A549 (cell line): ENCODE measurements at regions not wholly inside any gene's neighbourhood (a gene's known extent, or its start where the extent isn't known, plus 50 kb on each side); places are given as distances from the start of the nearest gene placed in this dataset.

ENCODE experiments used
- EP300 ChIP-seq, 2 experiments: fragments of >200 bp; sonication (Bioruptor Twin); formaldehyde crosslinking; IDR thresholded peaks; 2 replicates in 1 of 2; 3 replicates in 1 of 2; pipeline ENCODE4 v1.6.1; 2016 to 2017
- HMGXB4 ChIP-seq: fragments of 250-450 bp; sonication (Bioruptor Pico); IDR thresholded peaks from 2 replicates; pipeline ENCODE4 v1.5.0; 2021; ENCODE audit warnings: mild to moderate bottlenecking, moderate library complexity, borderline replicate concordance
- HOXA7 ChIP-seq: fragments of 250-450 bp; sonication (Bioruptor Pico); IDR thresholded peaks from 2 replicates; pipeline ENCODE4 v1.5.0; 2020; ENCODE audit warnings: mild to moderate bottlenecking, moderate library complexity
- JUN ChIP-seq, 2 experiments: fragments of >200 bp; sonication (Bioruptor Twin); formaldehyde crosslinking; IDR thresholded peaks; 2 replicates in 1 of 2; 3 replicates in 1 of 2; pipeline ENCODE4 v1.6.1; 2016 to 2017
- JUNB ChIP-seq: fragments of >200 bp; sonication (Bioruptor Twin); formaldehyde crosslinking; IDR thresholded peaks from 2 replicates; pipeline ENCODE4 v1.6.1; 2016
- POLR2A ChIP-seq: IDR thresholded peaks from 2 replicates; pipeline ENCODE4 v1.6.1; 2012; ENCODE audit warnings: mild to moderate bottlenecking, low read length
- POLR2AphosphoS2 ChIP-seq: conservative IDR thresholded peaks from 2 replicates; pipeline ENCODE4 v1.6.1; 2012; ENCODE audit warnings: low read length, improper control_type of control experiment, inconsistent platforms
- RAD21 ChIP-seq, 2 experiments: fragments of >200 bp in 1 of 2; sonication (Bioruptor Twin) in 1 of 2; formaldehyde crosslinking in 1 of 2; IDR thresholded peaks in 1 of 2; conservative IDR thresholded peaks in 1 of 2; 2 replicates in 1 of 2; 3 replicates in 1 of 2; pipeline ENCODE4 v1.6.1; 2012 to 2018; ENCODE audit warnings: inconsistent platforms in 1 of 2
- SREBF2 ChIP-seq: fragments of 450-650 bp; IDR thresholded peaks from 2 replicates; pipeline ENCODE4 v1.6.1; 2014; ENCODE audit warnings: mild to moderate bottlenecking, moderate library complexity
- ZC3H11A ChIP-seq: fragments of 450-650 bp; IDR thresholded peaks from 2 replicates; pipeline ENCODE4 v1.6.1; 2014; ENCODE audit warnings: antibody characterized with exemption, mild to moderate bottlenecking
- TF ChIP-seq, protein P1 (sequence below): fragments of >200 bp; sonication (Bioruptor Twin); formaldehyde crosslinking; IDR thresholded peaks from 3 replicates; pipeline ENCODE4 v1.5.1; 2016

DNA sequence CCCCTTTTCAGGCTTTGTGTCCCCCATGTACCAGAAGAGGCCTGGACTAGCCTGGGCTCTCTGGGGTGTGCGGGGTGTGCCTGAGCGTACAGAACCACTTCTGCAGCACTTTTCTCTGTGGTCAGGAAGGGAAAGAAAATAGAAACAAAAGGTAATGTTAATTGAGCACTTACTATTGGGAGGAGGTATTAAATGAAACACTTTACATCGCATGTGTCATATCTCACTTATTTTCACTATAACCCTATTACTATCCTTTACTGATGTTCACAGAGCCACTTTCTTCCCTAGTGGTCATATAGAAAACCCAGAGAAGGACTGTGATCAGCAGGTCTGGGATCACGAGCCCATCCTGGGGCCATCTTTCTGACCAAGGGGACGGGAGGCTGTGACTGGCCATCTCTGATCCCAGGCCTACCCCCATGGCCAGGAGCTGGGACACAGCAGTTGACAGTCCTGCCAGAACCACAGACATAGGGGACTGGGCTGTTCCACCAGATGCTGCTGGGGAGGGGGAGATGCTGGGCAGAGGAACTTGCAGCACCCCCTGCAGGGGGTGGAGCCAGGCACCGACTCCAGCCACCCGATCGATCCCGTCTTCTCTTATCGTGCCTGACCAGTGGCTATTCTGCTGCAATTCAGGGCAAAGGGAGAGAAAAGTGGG lies 107.6 kb downstream of the VEGFA start:
- TF ChIP-seq, protein P1, sequence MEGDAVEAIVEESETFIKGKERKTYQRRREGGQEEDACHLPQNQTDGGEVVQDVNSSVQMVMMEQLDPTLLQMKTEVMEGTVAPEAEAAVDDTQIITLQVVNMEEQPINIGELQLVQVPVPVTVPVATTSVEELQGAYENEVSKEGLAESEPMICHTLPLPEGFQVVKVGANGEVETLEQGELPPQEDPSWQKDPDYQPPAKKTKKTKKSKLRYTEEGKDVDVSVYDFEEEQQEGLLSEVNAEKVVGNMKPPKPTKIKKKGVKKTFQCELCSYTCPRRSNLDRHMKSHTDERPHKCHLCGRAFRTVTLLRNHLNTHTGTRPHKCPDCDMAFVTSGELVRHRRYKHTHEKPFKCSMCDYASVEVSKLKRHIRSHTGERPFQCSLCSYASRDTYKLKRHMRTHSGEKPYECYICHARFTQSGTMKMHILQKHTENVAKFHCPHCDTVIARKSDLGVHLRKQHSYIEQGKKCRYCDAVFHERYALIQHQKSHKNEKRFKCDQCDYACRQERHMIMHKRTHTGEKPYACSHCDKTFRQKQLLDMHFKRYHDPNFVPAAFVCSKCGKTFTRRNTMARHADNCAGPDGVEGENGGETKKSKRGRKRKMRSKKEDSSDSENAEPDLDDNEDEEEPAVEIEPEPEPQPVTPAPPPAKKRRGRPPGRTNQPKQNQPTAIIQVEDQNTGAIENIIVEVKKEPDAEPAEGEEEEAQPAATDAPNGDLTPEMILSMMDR: no peak
- TF ChIP-seq SREBF2: no peak
- no peak for TF ChIP-seq RAD21 (conservative IDR thresholded peaks at IDR 0.05 in 1 of 2, IDR thresholded peaks at IDR 0.05 in 1 of 2)
- no peak for TF ChIP-seq JUNB
- no peak for TF ChIP-seq EP300 (IDR thresholded peaks at IDR 0.05)
- TF ChIP-seq HMGXB4 (CRISPR knock-in tag): no peak
- TF ChIP-seq JUN (IDR thresholded peaks at IDR 0.05): no peak
- no peak for TF ChIP-seq POLR2AphosphoS2
- TF ChIP-seq POLR2A: no peak
- no peak for TF ChIP-seq HOXA7
- TF ChIP-seq ZC3H11A: no peak
